Upper lobe of left lung (tissue), 6 donors: ENCODE measurements at regions not wholly inside any gene's neighbourhood (a gene's known extent, or its start where the extent isn't known, plus 50 kb on each side); places are given as distances from the start of the nearest gene placed in this dataset.
A peak's percentile ranks its signal among the peaks of the same experiment; 100 is the strongest.

Source experiments
- ATAC-seq, 2 donors: fragments of 200-7000 bp; cut with Tn5 transposase; one replicate each; pipeline ENCODE4 v1.9.1; 2022; ENCODE audit warnings: mild to moderate bottlenecking in 2 of 2, moderate library complexity in 2 of 2; ENCODE audit not compliant: low FRiP score in 2 of 2
- DNase-seq, 2 donors: peaks; one replicate each; pipeline ENCODE4 v3.0.0-alpha.2; 2019 to 2020
- H3K27ac ChIP-seq, 4 donors: fragments of 200-600 bp; sonication (generic); one replicate each; pipeline ENCODE4 v1.5.1; 2016 to 2019
- H3K27me3 ChIP-seq, 4 donors: fragments of 200-600 bp; sonication (generic); one replicate each; pipeline ENCODE4 v1.5.1; 2017 to 2019
- H3K36me3 ChIP-seq, 4 donors: fragments of 200-600 bp; sonication (generic); one replicate each; pipeline ENCODE4 v1.5.1; 2016 to 2019
- H3K4me1 ChIP-seq, 4 donors: fragments of 200-600 bp; sonication (generic); one replicate each; pipeline ENCODE4 v1.5.1; 2018 to 2019
- H3K4me3 ChIP-seq, 4 donors: fragments of 200-600 bp; sonication (generic); one replicate each; pipeline ENCODE4 v1.5.1; 2017 to 2019; ENCODE audit warnings: mild to moderate bottlenecking in 2 of 4, moderate library complexity in 1 of 4
- H3K9me3 ChIP-seq, 4 donors: fragments of 200-600 bp; sonication (generic); one replicate each; pipeline ENCODE4 v1.5.1; 2018 to 2019
- CTCF ChIP-seq, 6 experiments: fragments of 450-650 bp in 4 of 6; fragments of 200-600 bp in 2 of 6; sonication (generic) in 2 of 6; IDR thresholded peaks; one replicate each; pipeline ENCODE4 v1.5.1; 2016 to 2019; ENCODE audit warnings: antibody characterized with exemption in 6 of 6
- EP300 ChIP-seq, 4 donors: sonication (generic); formaldehyde crosslinking; IDR thresholded peaks; one replicate each; pipeline ENCODE4 v1.5.1; 2017; ENCODE audit warnings: antibody characterized with exemption in 4 of 4, control low read depth in 2 of 4
- POLR2A ChIP-seq, 4 donors: fragments of 450-650 bp; IDR thresholded peaks; one replicate each; pipeline ENCODE4 v1.5.1; 2016 to 2017; ENCODE audit warnings: antibody characterized with exemption in 4 of 4, mild to moderate bottlenecking in 2 of 4
- POLR2AphosphoS5 ChIP-seq, 2 donors: sonication (generic); formaldehyde crosslinking; IDR thresholded peaks; one replicate each; pipeline ENCODE4 v1.5.1; 2017; ENCODE audit warnings: antibody characterized with exemption in 2 of 2
- WGBS, 2 donors: methylation state at CpG; one replicate each; pipeline ENCODE4 v1.1.5; 2017 to 2018; 5-methylcytosine and 5-hydroxymethylcytosine counted together
- donor health status: DM: no; HTN: no; CAD: no; lungs with moderate emphysema.
- donor health status: DM: no; HTN: yes; CAD: no; lungs with severe emphysema.

DNA sequence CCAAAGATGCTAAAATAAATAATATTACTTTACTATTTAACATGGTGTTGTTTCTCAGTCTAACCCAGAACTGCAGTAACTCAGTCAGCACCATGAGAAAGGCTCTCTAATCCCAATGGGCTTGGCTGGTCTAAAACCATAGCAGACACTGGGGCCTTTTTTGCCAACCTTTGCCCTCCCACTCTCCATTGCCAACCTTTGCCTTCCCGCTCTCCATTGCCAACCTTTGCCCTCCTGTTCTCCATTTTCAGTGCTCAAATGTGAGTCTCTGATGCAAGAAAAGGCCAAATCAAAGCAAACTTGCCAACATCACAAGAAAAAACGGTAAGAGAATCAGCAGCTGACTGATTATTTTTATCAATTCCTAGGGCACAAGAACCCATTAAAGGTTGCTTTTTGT, 1681.2 kb downstream of the SLITRK5 start:
- Histone ChIP-seq H3K27me3 (no peaks in the 10 kb centered on the region), H3K36me3 (no peaks in the 10 kb centered on the region), H3K4me3 (no peak overlapping the region), H3K9me3 (no peaks in the 10 kb centered on the region), H3K4me1 (no peaks in the 10 kb centered on the region), H3K27ac (no peak overlapping the region)
- ATAC-seq: no peak
- TF ChIP-seq POLR2A (IDR thresholded peaks at IDR 0.05): no peak
- no peak for TF ChIP-seq EP300 (IDR thresholded peaks at IDR 0.05)
- no peak for TF ChIP-seq POLR2AphosphoS5 (IDR thresholded peaks at IDR 0.05)
- no peak for TF ChIP-seq CTCF (IDR thresholded peaks at IDR 0.05)
- 84 to 91% methylated on average over 2 of the region's 2 CpGs for WGBS, 2 donors
- DNase-seq: no peak

GRCh38 chr13:89361909-89362308, 1690.7 kb downstream of the SLITRK5 start:
- TF ChIP-seq EP300 (IDR thresholded peaks at IDR 0.05) (no peak), CTCF (IDR thresholded peaks at IDR 0.05) (no peak), POLR2AphosphoS5 (IDR thresholded peaks at IDR 0.05) (no peak), POLR2A (IDR thresholded peaks at IDR 0.05) (no peak)
- no peaks in the 10 kb centered on the region for H3K4me1 ChIP-seq
- no peak overlapping the region for H3K27ac ChIP-seq
- DNase-seq (no peak), ATAC-seq (no peak)
- 87 to 95% methylated on average over 4 of the region's 4 CpGs for WGBS, 2 donors
- no peaks in the 10 kb centered on the region for H3K36me3 ChIP-seq
- no peaks in the 10 kb centered on the region for H3K9me3 ChIP-seq
- no peaks in the 10 kb centered on the region for H3K27me3 ChIP-seq
- no peak overlapping the region for H3K4me3 ChIP-seq

DNA sequence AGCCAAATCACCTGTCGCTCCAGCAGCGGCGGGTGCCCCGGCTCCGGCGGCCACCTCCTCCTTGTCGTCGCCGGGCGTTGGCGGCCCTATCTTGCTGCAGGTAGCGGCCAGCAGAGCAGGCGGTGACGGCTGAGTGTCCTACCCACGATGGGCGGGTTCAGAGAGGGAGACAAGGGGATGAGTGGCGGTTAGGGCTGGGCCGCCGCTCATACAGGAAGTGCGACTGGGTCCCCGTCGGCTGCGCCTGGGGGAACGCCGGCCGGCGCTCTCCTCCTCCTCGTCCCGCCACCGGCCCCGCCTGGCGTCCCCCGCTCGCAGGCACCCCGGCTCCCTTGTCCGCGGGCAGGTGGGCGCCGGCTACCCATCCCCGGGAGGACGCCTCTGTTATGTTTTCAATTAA, 1692.0 kb downstream of the SLITRK5 start:
- no peak overlapping the region for H3K4me3 ChIP-seq
- TF ChIP-seq POLR2A (IDR thresholded peaks at IDR 0.05): no peak
- no peak for TF ChIP-seq POLR2AphosphoS5 (IDR thresholded peaks at IDR 0.05)
- TF ChIP-seq CTCF (IDR thresholded peaks at IDR 0.05): no peak
- no peak for TF ChIP-seq EP300 (IDR thresholded peaks at IDR 0.05)
- no peaks in the 10 kb centered on the region for H3K36me3 ChIP-seq
- peak in 1 of 2 donors; percentile 17 for ATAC-seq
- 93 to 96% methylated on average over 38 to 39 of the region's 41 CpGs for WGBS, 2 donors
- peak in 1 of 2 donors; percentile 76 for DNase-seq
- H3K9me3 ChIP-seq: no peaks in the 10 kb centered on the region
- no peak overlapping the region for H3K27ac ChIP-seq
- H3K4me1 ChIP-seq: no peaks in the 10 kb centered on the region
- no peaks in the 10 kb centered on the region for H3K27me3 ChIP-seq

- Histone ChIP-seq H3K27me3 (no peaks in the 10 kb centered on the region), H3K4me3 (no peak overlapping the region), H3K27ac (no peak overlapping the region), H3K4me1 (no peaks in the 10 kb centered on the region), H3K9me3 (no peaks in the 10 kb centered on the region), H3K36me3 (no peaks in the 10 kb centered on the region)
- no peak for ATAC-seq
- no peak for DNase-seq
- WGBS, 2 donors: 62 to 70% methylated on average over 3 of the region's 3 CpGs
- TF ChIP-seq POLR2A (IDR thresholded peaks at IDR 0.05) (no peak), CTCF (IDR thresholded peaks at IDR 0.05) (no peak), EP300 (IDR thresholded peaks at IDR 0.05) (no peak), POLR2AphosphoS5 (IDR thresholded peaks at IDR 0.05) (no peak)
These were observed 1701.0 kb downstream of the SLITRK5 start for GRCh38 chr13:89372193-89372592.

DNA sequence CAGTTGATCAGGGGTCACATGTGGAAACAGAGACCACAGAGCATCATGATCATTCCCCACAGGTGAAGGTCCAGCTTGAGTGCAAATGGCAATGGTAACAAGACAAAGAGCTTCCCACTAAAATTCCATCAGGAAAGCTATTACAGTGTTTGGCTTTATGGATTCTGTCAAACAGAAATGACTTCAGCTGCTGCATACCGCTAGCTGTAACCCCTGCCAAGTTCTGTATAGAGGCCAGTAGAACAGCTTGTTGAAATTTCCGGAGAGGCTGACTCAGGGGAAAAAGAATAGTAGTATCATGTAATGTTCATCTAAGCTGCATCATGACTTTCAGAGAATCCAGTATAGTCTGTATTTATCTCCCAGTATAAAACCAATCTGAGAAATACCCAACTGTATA, 1704.7 kb downstream of the SLITRK5 start:
- Histone ChIP-seq H3K27me3 (no peaks in the 10 kb centered on the region), H3K9me3 (no peaks in the 10 kb centered on the region), H3K36me3 (no peaks in the 10 kb centered on the region), H3K27ac (no peak overlapping the region), H3K4me1 (no peaks in the 10 kb centered on the region), H3K4me3 (no peak overlapping the region)
- no peak for TF ChIP-seq POLR2A (IDR thresholded peaks at IDR 0.05)
- no peak for TF ChIP-seq CTCF (IDR thresholded peaks at IDR 0.05)
- TF ChIP-seq POLR2AphosphoS5 (IDR thresholded peaks at IDR 0.05): no peak
- no peak for TF ChIP-seq EP300 (IDR thresholded peaks at IDR 0.05)
- ATAC-seq: no peak
- DNase-seq: no peak
- 21 to 28% methylated on average over 2 of the region's 2 CpGs for WGBS, 2 donors
